ENCODE measurements at regions not wholly inside any gene's neighbourhood (a gene's known extent, or its start where the extent isn't known, plus 50 kb on each side); places are given as distances from the start of the nearest gene placed in this dataset.
"Not testable (repeated sequence)": the region's sequence is repeated elsewhere in the genome, so short reads cannot be mapped to it uniquely, and the experiment has no call there.

GRCh38 chr16:8183176-8184099, 406.9 kb downstream of the TMEM114 start:
- no peak for DNase-seq

- no peak for DNase-seq
Measured at GRCh38 chr16:8182761-8183160, 407.6 kb downstream of the TMEM114 start.

- no peak for DNase-seq
Measured at GRCh38 chr16:8179615-8180014, 410.7 kb downstream of the TMEM114 start.

GRCh38 chr16:8178271-8178670, 412.0 kb downstream of the TMEM114 start:
- no peak for DNase-seq

GRCh38 chr16:8175411-8175810, 414.9 kb downstream of the TMEM114 start:
- DNase-seq: no peak

GRCh38 chr16:8173111-8173644, 417.1 kb downstream of the TMEM114 start:
- peak in 1 of 2 donors; percentile 42 for DNase-seq

- no peak for DNase-seq
Measured at GRCh38 chr16:8172551-8172950, 417.8 kb downstream of the TMEM114 start.

- DNase-seq: no peak
Measured at GRCh38 chr16:8168016-8168415, 422.3 kb downstream of the TMEM114 start.

GRCh38 chr16:8167436-8167835, 422.9 kb downstream of the TMEM114 start:
- no peak for DNase-seq

GRCh38 chr16:8158051-8158450, 432.3 kb downstream of the TMEM114 start:
- DNase-seq: no peak

- no peak for DNase-seq
Measured at GRCh38 chr16:8155275-8155674, 435.0 kb downstream of the TMEM114 start.

GRCh38 chr16:8146256-8147012, 443.9 kb downstream of the TMEM114 start:
- DNase-seq: no peak

GRCh38 chr16:8138666-8139065, 451.6 kb downstream of the TMEM114 start:
- DNase-seq: no peak

GRCh38 chr16:8137606-8138005, 452.7 kb downstream of the TMEM114 start:
- no peak for DNase-seq

GRCh38 chr16:8130197-8130596, 460.1 kb downstream of the TMEM114 start:
- DNase-seq: no peak

GRCh38 chr16:8127070-8127469, 463.2 kb downstream of the TMEM114 start:
- no peak for DNase-seq

- DNase-seq: no peak
Measured at GRCh38 chr16:8126313-8126712, 464.0 kb downstream of the TMEM114 start.

GRCh38 chr16:8120001-8120400, 470.3 kb downstream of the TMEM114 start:
- no peak for DNase-seq

- no peak for DNase-seq
Measured at GRCh38 chr16:8115814-8116213, 474.5 kb downstream of the TMEM114 start.

GRCh38 chr16:8114941-8115340, 475.4 kb downstream of the TMEM114 start:
- DNase-seq: not testable (repeated sequence)

- DNase-seq: no peak
Measured at GRCh38 chr16:8113843-8114242, 476.5 kb downstream of the TMEM114 start.

GRCh38 chr16:8110572-8111514, 479.5 kb downstream of the TMEM114 start:
- no peak for DNase-seq

Measured in hippocampal formation (tissue), 2 donors.